Endothelial cell (in vitro differentiated cells): ENCODE measurements at regions not wholly inside any gene's neighbourhood (a gene's known extent, or its start where the extent isn't known, plus 50 kb on each side); places are given as distances from the start of the nearest gene placed in this dataset.

Experiments used
- DNase-seq: peaks from one replicate; pipeline ENCODE4 v3.0.0; 2021; ENCODE audit warnings: low spot score
- H3K27ac Mint-ChIP-seq: one replicate; pipeline ENCODE4 v1.8.0; 2021; ENCODE audit warnings: mixed read lengths, inconsistent platforms; ENCODE audit not compliant: unreplicated experiment
- H3K27me3 Mint-ChIP-seq: one replicate; pipeline ENCODE4 v1.8.0; 2021; ENCODE audit warnings: mild to moderate bottlenecking, moderate library complexity, mixed read lengths, inconsistent platforms; ENCODE audit not compliant: unreplicated experiment
- H3K36me3 Mint-ChIP-seq: one replicate; pipeline ENCODE4 v1.8.0; 2021; ENCODE audit warnings: mild to moderate bottlenecking, low read depth, mixed read lengths, inconsistent platforms; ENCODE audit not compliant: unreplicated experiment
- H3K4me1 Mint-ChIP-seq: one replicate; pipeline ENCODE4 v1.8.0; 2021; ENCODE audit warnings: mild to moderate bottlenecking, mixed read lengths, inconsistent platforms; ENCODE audit not compliant: unreplicated experiment
- H3K4me3 Mint-ChIP-seq: one replicate; pipeline ENCODE4 v1.8.0; 2021; ENCODE audit warnings: mild to moderate bottlenecking, mixed read lengths, inconsistent platforms; ENCODE audit not compliant: unreplicated experiment
- H3K9me3 Mint-ChIP-seq: one replicate; pipeline ENCODE4 v1.8.0; 2021; ENCODE audit warnings: mixed read lengths, inconsistent platforms; ENCODE audit not compliant: unreplicated experiment
- CTCF ChIP-seq: fragments of 200-600 bp; sonication (generic); IDR thresholded peaks from one replicate; pipeline ENCODE4 v1.5.0; 2021; ENCODE audit warnings: antibody characterized with exemption; ENCODE audit not compliant: unreplicated experiment

GRCh38 chr6:133740218-133740617 lies 148.7 kb upstream of the TCF21 start:
- TF ChIP-seq CTCF: no peak
- H3K4me3 Mint-ChIP-seq: no peak overlapping the region
- H3K27ac Mint-ChIP-seq: no peak overlapping the region
- no peak for DNase-seq
- no peaks in the 10 kb centered on the region for H3K4me1 Mint-ChIP-seq
- no peaks in the 10 kb centered on the region for H3K27me3 Mint-ChIP-seq
- no peaks in the 10 kb centered on the region for H3K36me3 Mint-ChIP-seq
- no peaks in the 10 kb centered on the region for H3K9me3 Mint-ChIP-seq

GRCh38 chr6:133740816-133741215 lies 148.1 kb upstream of the TCF21 start:
- TF ChIP-seq CTCF: no peak
- Mint-ChIP-seq H3K27me3 (no peaks in the 10 kb centered on the region), H3K4me3 (no peak overlapping the region), H3K4me1 (no peaks in the 10 kb centered on the region), H3K27ac (no peak overlapping the region), H3K36me3 (no peaks in the 10 kb centered on the region), H3K9me3 (no peaks in the 10 kb centered on the region)
- DNase-seq: no peak

- H3K9me3 Mint-ChIP-seq: no peaks in the 10 kb centered on the region
- H3K27ac Mint-ChIP-seq: no peak overlapping the region
- no peak for DNase-seq
- H3K4me3 Mint-ChIP-seq: no peak overlapping the region
- H3K36me3 Mint-ChIP-seq: no peaks in the 10 kb centered on the region
- no peaks in the 10 kb centered on the region for H3K4me1 Mint-ChIP-seq
- TF ChIP-seq CTCF: no peak
- no peaks in the 10 kb centered on the region for H3K27me3 Mint-ChIP-seq
These were observed 147.5 kb upstream of the TCF21 start for GRCh38 chr6:133741375-133741861.

GRCh38 chr6:133743621-133744020 lies 145.3 kb upstream of the TCF21 start:
- no peaks in the 10 kb centered on the region for H3K27me3 Mint-ChIP-seq
- no peak overlapping the region for H3K4me3 Mint-ChIP-seq
- no peak for TF ChIP-seq CTCF

GRCh38 chr6:133746417-133746770 lies 142.5 kb upstream of the TCF21 start:
- no peaks in the 10 kb centered on the region for H3K9me3 Mint-ChIP-seq
- H3K4me1 Mint-ChIP-seq: no peaks in the 10 kb centered on the region
- H3K36me3 Mint-ChIP-seq: no peaks in the 10 kb centered on the region
- TF ChIP-seq CTCF: no peak
- H3K27me3 Mint-ChIP-seq: no peaks in the 10 kb centered on the region
- DNase-seq: no peak
- no peak overlapping the region for H3K27ac Mint-ChIP-seq
- no peak overlapping the region for H3K4me3 Mint-ChIP-seq

More at GRCh38 chr6:133743621-133744020, 145.3 kb upstream of the TCF21 start:
- H3K4me1 Mint-ChIP-seq: no peaks in the 10 kb centered on the region
- H3K27ac Mint-ChIP-seq: no peak overlapping the region
- DNase-seq: no peak
- no peaks in the 10 kb centered on the region for H3K9me3 Mint-ChIP-seq
- no peaks in the 10 kb centered on the region for H3K36me3 Mint-ChIP-seq
